HG03060 (cell line): ENCODE measurements at regions not wholly inside any gene's neighbourhood (a gene's known extent, or its start where the extent isn't known, plus 50 kb on each side); places are given as distances from the start of the nearest gene placed in this dataset.

Source experiments
- ATAC-seq: cut with Tn5 transposase; IDR thresholded peaks from one replicate; pipeline ENCODE4 v1.9.1; 2021; ENCODE audit warnings: low read depth, moderate number of reproducible peaks; ENCODE audit not compliant: unreplicated experiment

- no peak for ATAC-seq
These were observed 1173.2 kb downstream of the TAF11L14 start for GRCh38 chr5:18807256-18808149.

GRCh38 chr5:18811661-18812060 is 1176.3 kb downstream of the CDH18 start:
- ATAC-seq: no peak

GRCh38 chr5:18828351-18828750 is 1159.6 kb downstream of the CDH18 start:
- no peak for ATAC-seq

- no peak for ATAC-seq
These were observed 1158.5 kb downstream of the CDH18 start for GRCh38 chr5:18829539-18829938.

- no peak for ATAC-seq
These were observed 1137.8 kb downstream of the CDH18 start for GRCh38 chr5:18850216-18850615.

GRCh38 chr5:18872978-18873377 is 1115.0 kb downstream of the CDH18 start:
- ATAC-seq: no peak

- ATAC-seq: no peak
These were observed 1111.4 kb downstream of the CDH18 start for GRCh38 chr5:18876565-18876964.

GRCh38 chr5:18881615-18882014 is 1106.4 kb downstream of the CDH18 start:
- ATAC-seq: no peak

- no peak for ATAC-seq
These were observed 1105.8 kb downstream of the CDH18 start for GRCh38 chr5:18882154-18882553.

- no peak for ATAC-seq
These were observed 1099.2 kb downstream of the CDH18 start for GRCh38 chr5:18888821-18889220.

- ATAC-seq: no peak
These were observed 1087.4 kb downstream of the CDH18 start for GRCh38 chr5:18900644-18901043.

- no peak for ATAC-seq
These were observed 1067.0 kb downstream of the CDH18 start for GRCh38 chr5:18920966-18921365.

GRCh38 chr5:18932081-18932480 is 1055.9 kb downstream of the CDH18 start:
- ATAC-seq: no peak

GRCh38 chr5:18944771-18945170 is 1043.2 kb downstream of the CDH18 start:
- ATAC-seq: no peak

GRCh38 chr5:18954239-18954638 is 1033.8 kb downstream of the CDH18 start:
- no peak for ATAC-seq

- ATAC-seq: no peak
These were observed 1028.5 kb downstream of the CDH18 start for GRCh38 chr5:18959535-18959934.

- no peak for ATAC-seq
These were observed 1026.8 kb downstream of the CDH18 start for GRCh38 chr5:18961234-18961633.

GRCh38 chr5:18965893-18966292 is 1022.1 kb downstream of the CDH18 start:
- ATAC-seq: no peak

GRCh38 chr5:18967637-18968036 is 1020.4 kb downstream of the CDH18 start:
- ATAC-seq: no peak

GRCh38 chr5:18968966-18969365 is 1019.0 kb downstream of the CDH18 start:
- ATAC-seq: no peak

GRCh38 chr5:18970000-18970399 is 1018.0 kb downstream of the CDH18 start:
- no peak for ATAC-seq

GRCh38 chr5:18972177-18972576 is 1015.8 kb downstream of the CDH18 start:
- no peak for ATAC-seq
